WERI-Rb-1 (cell line): ENCODE measurements at regions not wholly inside any gene's neighbourhood (a gene's known extent, or its start where the extent isn't known, plus 50 kb on each side); places are given as distances from the start of the nearest gene placed in this dataset.

ENCODE experiments used
- DNase-seq: peaks from one replicate; pipeline ENCODE4 v3.0.0-alpha.2; 2020
- H3K27ac ChIP-seq: fragments of 250-450 bp; sonication (Bioruptor Pico); 2 replicates; pipeline ENCODE4 v1.5.1; 2020; ENCODE audit warnings: mild to moderate bottlenecking, moderate library complexity
- H3K27me3 ChIP-seq: fragments of 250-450 bp; sonication (Bioruptor Pico); 2 replicates; pipeline ENCODE4 v1.5.1; 2021; ENCODE audit warnings: mild to moderate bottlenecking, low read depth, moderate library complexity; ENCODE audit not compliant: insufficient read depth, severe bottlenecking
- H3K36me3 ChIP-seq: fragments of 250-450 bp; sonication (Bioruptor Pico); 2 replicates; pipeline ENCODE4 v1.5.1; 2020; ENCODE audit warnings: mild to moderate bottlenecking, moderate library complexity
- H3K4me3 ChIP-seq: 2 replicates; pipeline ENCODE4 v1.5.1; 2011; ENCODE audit warnings: low read depth, mild to moderate bottlenecking, control low read depth, low read length
- H3K9me3 ChIP-seq: fragments of 250-450 bp; sonication (Bioruptor Pico); 2 replicates; pipeline ENCODE4 v1.5.1; 2021; ENCODE audit warnings: mild to moderate bottlenecking, moderate library complexity; ENCODE audit not compliant: severe bottlenecking
- CTCF ChIP-seq: IDR thresholded peaks from 2 replicates; pipeline ENCODE4 v1.5.1; 2011; ENCODE audit warnings: low read depth, mild to moderate bottlenecking, control low read depth, inconsistent platforms, low read length

DNA sequence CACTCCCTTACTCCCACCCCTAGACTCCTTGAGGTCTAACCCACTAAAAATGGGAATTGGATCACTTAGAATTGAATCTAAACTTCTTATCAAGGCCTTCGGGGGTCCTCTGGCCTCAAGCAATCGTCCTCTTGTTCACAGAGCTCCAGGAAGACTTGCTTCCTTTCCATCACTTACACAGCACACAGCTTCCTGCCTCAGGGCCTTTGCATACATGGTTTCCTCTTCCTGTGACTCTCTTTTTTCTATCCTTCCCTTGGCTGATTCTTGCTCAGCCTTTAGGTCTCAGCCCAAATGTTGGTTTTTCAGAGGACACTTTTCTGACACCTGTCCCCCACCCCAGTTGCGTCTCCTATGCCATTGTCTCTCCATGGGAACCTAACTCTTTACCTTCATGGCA, 50.0 kb upstream of the ALDH1B1 start:
- no peak overlapping the region for H3K27ac ChIP-seq
- no peak overlapping the region for H3K4me3 ChIP-seq
- no peak for DNase-seq
- no peaks in the 10 kb centered on the region for H3K9me3 ChIP-seq
- H3K36me3 ChIP-seq = no peaks in the 10 kb centered on the region
- H3K27me3 ChIP-seq = no peaks in the 10 kb centered on the region
- TF ChIP-seq CTCF = no peak

DNA sequence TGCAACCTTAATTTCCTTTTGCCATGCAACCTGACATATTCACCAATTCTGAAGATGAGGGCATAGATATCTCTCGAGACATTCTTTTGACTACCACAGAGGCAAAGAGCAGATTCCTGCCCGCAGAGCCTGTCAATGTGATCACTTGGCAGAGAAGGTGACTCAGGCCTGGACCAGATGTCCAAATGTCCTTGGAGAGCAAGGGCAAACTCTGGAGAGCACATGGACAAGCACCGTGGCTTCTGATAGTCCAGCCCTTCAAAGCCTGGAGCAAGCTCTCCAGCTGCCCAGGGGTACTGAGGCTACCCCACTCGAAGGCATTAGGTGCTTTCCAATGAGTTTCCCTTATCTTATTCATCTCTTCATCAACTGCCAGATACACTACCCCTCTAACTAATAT, 50.4 kb upstream of the ALDH1B1 start:
- no peak for DNase-seq
- TF ChIP-seq CTCF = no peak
- no peak overlapping the region for H3K27ac ChIP-seq
- H3K27me3 ChIP-seq = no peaks in the 10 kb centered on the region
- no peaks in the 10 kb centered on the region for H3K36me3 ChIP-seq
- no peak overlapping the region for H3K4me3 ChIP-seq
- no peaks in the 10 kb centered on the region for H3K9me3 ChIP-seq

DNA sequence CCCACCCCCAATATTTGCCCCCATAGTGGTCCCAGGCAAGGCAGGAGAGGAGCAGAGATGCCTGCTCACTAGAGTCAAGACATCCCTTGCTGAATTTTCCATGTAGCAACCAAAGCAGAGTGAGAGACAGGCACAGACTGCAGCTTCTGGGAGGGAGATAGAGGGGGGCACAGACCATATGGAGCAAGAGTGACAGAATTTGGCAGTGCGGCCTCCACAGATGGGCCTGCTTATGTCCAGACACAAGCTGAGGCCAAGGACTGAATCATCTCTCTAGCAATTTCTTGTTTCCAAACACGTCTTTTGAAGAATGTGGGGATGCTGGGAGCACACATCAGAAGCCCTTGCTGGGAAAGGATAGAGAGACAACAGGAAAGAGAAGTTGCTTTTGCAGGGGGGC, 53.0 kb upstream of the ALDH1B1 start:
- Histone ChIP-seq H3K9me3 (no peaks in the 10 kb centered on the region), H3K27me3 (no peaks in the 10 kb centered on the region), H3K27ac (no peak overlapping the region), H3K36me3 (no peaks in the 10 kb centered on the region), H3K4me3 (no peak overlapping the region)
- no peak for TF ChIP-seq CTCF
- DNase-seq = no peak

DNA sequence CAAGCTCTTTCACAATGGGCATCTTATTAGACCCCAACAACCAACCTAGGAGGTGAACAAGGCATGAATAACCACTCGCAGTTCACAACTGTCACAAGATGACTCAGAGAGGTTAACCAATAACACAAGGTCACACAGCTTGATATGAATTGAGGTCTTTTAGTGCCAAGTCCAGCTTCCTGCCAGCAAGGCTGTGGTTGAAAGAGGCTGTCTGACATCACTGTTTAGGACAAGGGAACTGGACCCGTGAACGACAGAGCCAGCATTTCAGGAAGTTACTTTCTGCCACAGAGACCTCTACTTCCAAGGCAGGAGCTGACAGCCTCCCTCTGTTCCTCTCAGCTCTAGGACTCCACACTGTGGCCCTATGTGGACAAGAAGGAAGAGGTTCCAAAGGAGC, 53.4 kb upstream of the ALDH1B1 start:
- no peak for DNase-seq
- Histone ChIP-seq H3K36me3 (no peaks in the 10 kb centered on the region), H3K27me3 (no peaks in the 10 kb centered on the region), H3K9me3 (no peaks in the 10 kb centered on the region), H3K4me3 (no peak overlapping the region), H3K27ac (no peak overlapping the region)
- TF ChIP-seq CTCF = no peak

- no peak for DNase-seq
- H3K4me3 ChIP-seq = no peak overlapping the region
- H3K27me3 ChIP-seq = no peaks in the 10 kb centered on the region
- no peaks in the 10 kb centered on the region for H3K9me3 ChIP-seq
- no peaks in the 10 kb centered on the region for H3K36me3 ChIP-seq
- no peak overlapping the region for H3K27ac ChIP-seq
- TF ChIP-seq CTCF = no peak
Measured at GRCh38 chr9:38338342-38339018, 54.0 kb upstream of the ALDH1B1 start.

- no peak for DNase-seq
- H3K27me3 ChIP-seq = no peaks in the 10 kb centered on the region
- H3K9me3 ChIP-seq = no peaks in the 10 kb centered on the region
- no peak overlapping the region for H3K4me3 ChIP-seq
- no peaks in the 10 kb centered on the region for H3K36me3 ChIP-seq
- H3K27ac ChIP-seq = no peak overlapping the region
- no peak for TF ChIP-seq CTCF
Measured at GRCh38 chr9:38337706-38338264, 54.7 kb upstream of the ALDH1B1 start.
